A673 (cell line): ENCODE measurements at regions not wholly inside any gene's neighbourhood (a gene's known extent, or its start where the extent isn't known, plus 50 kb on each side); places are given as distances from the start of the nearest gene placed in this dataset.

Experiments
- CTCF ChIP-seq: fragments of 300-800, 200-600 bp; sonication (generic); conservative IDR thresholded peaks from 2 replicates; pipeline ENCODE4 v1.5.1; 2017; ENCODE audit warnings: low read depth, mild to moderate bottlenecking, antibody characterized with exemption, low read length, moderate library complexity, mixed read lengths
- EZH2 ChIP-seq: fragments of 200-600 bp; sonication (generic); IDR thresholded peaks from 2 replicates; pipeline ENCODE4 v1.6.1; 2017; ENCODE audit warnings: borderline replicate concordance, low read depth, mild to moderate bottlenecking, mixed read lengths, antibody characterized with exemption, low read length; ENCODE audit not compliant: poor library complexity, severe bottlenecking

DNA sequence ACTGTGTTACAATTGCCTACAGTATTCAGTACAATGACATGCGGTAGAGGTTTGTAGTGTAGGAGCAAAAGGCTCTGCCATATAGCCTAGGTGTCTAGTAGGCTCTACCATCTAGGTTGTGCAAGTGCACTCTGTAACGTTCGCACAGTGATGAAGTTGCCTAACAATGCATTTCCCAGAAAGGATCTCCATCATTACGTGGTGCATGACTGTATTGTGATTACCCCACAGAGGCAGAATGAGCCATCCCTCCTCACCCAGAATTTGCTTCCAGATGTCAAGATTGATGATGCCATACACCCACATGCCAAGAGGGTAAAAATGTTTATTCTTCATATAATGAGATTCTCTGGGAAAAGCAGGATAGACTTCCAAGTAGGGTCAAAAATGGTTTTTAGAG lies 199.3 kb upstream of the CTTNBP2NL start:
- TF ChIP-seq CTCF (no peak), EZH2 (no peak)
